ENCODE measurements at regions not wholly inside any gene's neighbourhood (a gene's known extent, or its start where the extent isn't known, plus 50 kb on each side); places are given as distances from the start of the nearest gene placed in this dataset.
A peak's percentile ranks its signal among the peaks of the same experiment; 100 is the strongest.

GRCh38 chr3:104868291-104868690, 498.4 kb upstream of the ALCAM start:
- no peak for TF ChIP-seq CTCF (IDR thresholded peaks at IDR 0.05; ENCODE audit: unreplicated experiment in 3 of 3)
- Mint-ChIP-seq H3K4me3 (no peak overlapping the region), H3K36me3 (ENCODE audit: low read depth) (no peaks in the 10 kb centered on the region), H3K27ac (no peak overlapping the region), H3K4me1 (no peaks in the 10 kb centered on the region), H3K27me3 (ENCODE audit: low read depth) (no peaks in the 10 kb centered on the region), H3K9me3 (no peaks in the 10 kb centered on the region)

GRCh38 chr3:104870276-104870675, 496.4 kb upstream of the ALCAM start:
- Mint-ChIP-seq H3K9me3 (no peaks in the 10 kb centered on the region), H3K4me1 (no peaks in the 10 kb centered on the region), H3K4me3 (no peak overlapping the region), H3K27ac (no peak overlapping the region), H3K36me3 (ENCODE audit: low read depth) (no peaks in the 10 kb centered on the region), H3K27me3 (ENCODE audit: low read depth) (no peaks in the 10 kb centered on the region)
- no peak for TF ChIP-seq CTCF (IDR thresholded peaks at IDR 0.05; ENCODE audit: unreplicated experiment in 3 of 3)

GRCh38 chr3:104873331-104873730, 493.4 kb upstream of the ALCAM start:
- no peak overlapping the region for H3K27ac Mint-ChIP-seq
- TF ChIP-seq CTCF (IDR thresholded peaks at IDR 0.05; ENCODE audit: unreplicated experiment in 3 of 3): no peak
- H3K27me3 Mint-ChIP-seq (ENCODE audit: low read depth): no peaks in the 10 kb centered on the region
- H3K4me3 Mint-ChIP-seq: no peak overlapping the region
- no peaks in the 10 kb centered on the region for H3K36me3 Mint-ChIP-seq (ENCODE audit: low read depth)
- no peaks in the 10 kb centered on the region for H3K9me3 Mint-ChIP-seq
- H3K4me1 Mint-ChIP-seq: peaks cover 10% of the 10 kb centered on the region

- H3K4me3 Mint-ChIP-seq: no peak overlapping the region
Measured at GRCh38 chr3:104878395-104878794, 488.3 kb upstream of the ALCAM start.

GRCh38 chr3:104879919-104880318, 486.8 kb upstream of the ALCAM start:
- peak overlapping the region in 1 of 3 experiments; percentile 26 for H3K27ac Mint-ChIP-seq
- H3K4me3 Mint-ChIP-seq: no peak overlapping the region
- peaks cover 10% of the 10 kb centered on the region for H3K4me1 Mint-ChIP-seq
- no peak for TF ChIP-seq CTCF (IDR thresholded peaks at IDR 0.05; ENCODE audit: unreplicated experiment in 3 of 3)
- no peaks in the 10 kb centered on the region for H3K36me3 Mint-ChIP-seq (ENCODE audit: low read depth)
- H3K9me3 Mint-ChIP-seq: no peaks in the 10 kb centered on the region
- H3K27me3 Mint-ChIP-seq (ENCODE audit: low read depth): no peaks in the 10 kb centered on the region

More at GRCh38 chr3:104878395-104878794, 488.3 kb upstream of the ALCAM start:
- H3K36me3 Mint-ChIP-seq (ENCODE audit: low read depth): no peaks in the 10 kb centered on the region
- TF ChIP-seq CTCF (IDR thresholded peaks at IDR 0.05; ENCODE audit: unreplicated experiment in 3 of 3): no peak
- no peak overlapping the region for H3K27ac Mint-ChIP-seq
- no peaks in the 10 kb centered on the region for H3K27me3 Mint-ChIP-seq (ENCODE audit: low read depth)
- peaks cover 10% of the 10 kb centered on the region for H3K4me1 Mint-ChIP-seq
- H3K9me3 Mint-ChIP-seq: no peaks in the 10 kb centered on the region

- Mint-ChIP-seq H3K4me1 (no peaks in the 10 kb centered on the region), H3K4me3 (no peak overlapping the region), H3K27ac (no peak overlapping the region), H3K27me3 (ENCODE audit: low read depth) (no peaks in the 10 kb centered on the region), H3K36me3 (ENCODE audit: low read depth) (no peaks in the 10 kb centered on the region), H3K9me3 (no peaks in the 10 kb centered on the region)
- no peak for TF ChIP-seq CTCF (IDR thresholded peaks at IDR 0.05; ENCODE audit: unreplicated experiment in 3 of 3)
Measured at GRCh38 chr3:104885214-104885814, 481.4 kb upstream of the ALCAM start.
